AG04449 (cell line): ENCODE measurements at regions not wholly inside any gene's neighbourhood (a gene's known extent, or its start where the extent isn't known, plus 50 kb on each side); places are given as distances from the start of the nearest gene placed in this dataset.

Experiments
- CTCF ChIA-PET: fragments of 350-600 bp; formaldehyde crosslinking; extraction: SDS; loops from one replicate; lab custom pipeline; 2021; ENCODE audit warnings: antibody characterized with exemption; lab: Yijun Ruan, JAX
- POLR2A ChIA-PET: fragments of 400-600, 350-600 bp; formaldehyde crosslinking; extraction: SDS; loops from one replicate; lab custom pipeline; 2020; ENCODE audit warnings: antibody characterized with exemption, inconsistent platforms; lab: Yijun Ruan, JAX
- DNase-seq: peaks from one replicate; pipeline ENCODE4 v3.0.0-alpha.2; 2010; ENCODE audit warnings: low read depth, low spot score
- H3K4me3 ChIP-seq: 2 replicates; pipeline ENCODE4 v1.5.1; 2011; ENCODE audit warnings: low read depth, mild to moderate bottlenecking, control low read depth, low read length
- CTCF ChIP-seq: IDR thresholded peaks from one replicate; pipeline ENCODE4 v1.5.1; 2011; ENCODE audit warnings: mild to moderate bottlenecking, moderate library complexity, low read length, control low read depth, inconsistent platforms; ENCODE audit not compliant: insufficient read depth; ENCODE audit errors: missing control alignments

DNA sequence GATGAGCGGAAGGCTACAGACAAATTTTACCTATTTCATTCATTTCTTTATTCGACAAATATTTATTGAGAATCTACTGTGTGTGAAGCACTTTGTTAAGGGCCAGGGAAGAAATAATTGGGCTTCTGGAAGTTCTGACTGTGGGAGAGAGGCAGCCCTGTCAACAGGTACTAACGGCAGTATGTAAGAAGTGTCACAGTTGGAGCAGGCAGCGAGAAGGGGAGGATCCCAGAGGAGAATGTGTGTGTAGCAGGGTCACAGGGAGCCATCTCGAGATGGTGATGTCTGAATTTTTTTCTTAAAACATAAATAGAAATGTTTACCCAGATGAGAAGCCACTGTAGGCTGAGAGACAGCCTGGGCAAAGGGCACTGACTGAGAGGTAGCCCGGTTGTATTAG lies 163.3 kb upstream of the SLC38A2 start:
- H3K4me3 ChIP-seq = no peak overlapping the region
- DNase-seq = no peak
- CTCF ChIA-PET = interaction anchor here (1.2 kb wide), 1 partner anchor 39 kb away, joined by 3 read pairs; no protein-coding TSS in a partner anchor
- no peak for TF ChIP-seq CTCF
- POLR2A ChIA-PET = no interaction called here

DNA sequence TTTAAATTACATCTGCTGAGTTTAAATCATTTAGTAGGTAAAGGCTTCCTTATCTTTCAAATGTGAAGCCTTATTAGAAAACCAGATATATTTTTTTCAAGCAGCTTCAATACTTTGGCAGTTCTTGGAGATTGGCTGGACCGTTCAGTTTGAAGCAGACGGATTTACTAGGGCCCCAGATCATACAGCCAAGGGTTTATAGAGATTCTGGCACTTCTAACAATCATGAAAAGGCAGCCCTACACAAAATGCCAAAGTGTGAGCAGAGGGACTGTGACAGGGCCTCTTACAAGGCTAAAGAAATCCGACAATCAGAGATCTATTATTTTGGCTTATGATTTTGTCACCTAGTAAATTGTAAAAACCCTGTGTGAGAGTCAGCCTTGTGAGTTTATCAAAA lies 162.8 kb upstream of the SLC38A2 start:
- no peak overlapping the region for H3K4me3 ChIP-seq
- no peak for DNase-seq
- POLR2A ChIA-PET = no interaction called here
- TF ChIP-seq CTCF = no peak
- CTCF ChIA-PET = interaction anchor here (1.2 to 1.3 kb wide), 2 partner anchors 11 to 39 kb away, joined by 3 read pairs; no protein-coding TSS in a partner anchor

DNA sequence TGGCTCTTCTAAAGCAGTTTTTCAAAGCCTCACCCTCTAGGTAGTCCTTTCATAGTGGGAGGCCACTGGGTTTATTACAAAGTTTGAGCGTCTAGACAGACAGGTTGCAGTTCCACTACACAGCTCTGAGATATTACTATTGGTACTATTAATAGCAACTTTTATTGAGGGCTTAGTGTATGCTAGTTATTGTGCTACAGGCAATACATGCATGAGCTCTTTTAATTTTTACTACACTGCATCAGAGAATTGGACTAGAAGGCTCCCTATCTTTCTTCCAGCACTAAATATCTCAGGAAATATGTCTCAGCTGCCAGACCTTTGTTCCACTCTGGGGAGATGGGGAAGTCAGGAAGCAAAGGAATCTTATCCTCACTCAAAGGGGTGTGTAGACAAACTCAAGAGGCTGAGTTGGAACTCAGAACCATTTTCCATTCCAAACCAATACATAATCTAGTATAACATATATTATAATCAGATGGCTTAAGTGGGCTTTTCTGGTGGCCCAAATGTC lies 161.8 kb upstream of the SLC38A2 start:
- POLR2A ChIA-PET = no interaction called here
- no peak for TF ChIP-seq CTCF

GRCh38 chr12:46533723-46534122 lies 161.2 kb upstream of the SLC38A2 start:
- TF ChIP-seq CTCF = no peak
- CTCF ChIA-PET = no interaction called here
- POLR2A ChIA-PET = no interaction called here
- H3K4me3 ChIP-seq = no peak overlapping the region
- no peak for DNase-seq

More for the DNA sequence above, 161.8 kb upstream of the SLC38A2 start:
- H3K4me3 ChIP-seq = no peak overlapping the region
- DNase-seq = no peak
- CTCF ChIA-PET = interaction anchor here (1.3 kb wide), 1 partner anchor 10 kb away, joined by 3 read pairs; no protein-coding TSS in a partner anchor

- DNase-seq = no peak
- POLR2A ChIA-PET = no interaction called here
- no peak overlapping the region for H3K4me3 ChIP-seq
- no peak for TF ChIP-seq CTCF
- CTCF ChIA-PET = no interaction called here
Measured at GRCh38 chr12:46531804-46532203, 159.2 kb upstream of the SLC38A2 start.

DNA sequence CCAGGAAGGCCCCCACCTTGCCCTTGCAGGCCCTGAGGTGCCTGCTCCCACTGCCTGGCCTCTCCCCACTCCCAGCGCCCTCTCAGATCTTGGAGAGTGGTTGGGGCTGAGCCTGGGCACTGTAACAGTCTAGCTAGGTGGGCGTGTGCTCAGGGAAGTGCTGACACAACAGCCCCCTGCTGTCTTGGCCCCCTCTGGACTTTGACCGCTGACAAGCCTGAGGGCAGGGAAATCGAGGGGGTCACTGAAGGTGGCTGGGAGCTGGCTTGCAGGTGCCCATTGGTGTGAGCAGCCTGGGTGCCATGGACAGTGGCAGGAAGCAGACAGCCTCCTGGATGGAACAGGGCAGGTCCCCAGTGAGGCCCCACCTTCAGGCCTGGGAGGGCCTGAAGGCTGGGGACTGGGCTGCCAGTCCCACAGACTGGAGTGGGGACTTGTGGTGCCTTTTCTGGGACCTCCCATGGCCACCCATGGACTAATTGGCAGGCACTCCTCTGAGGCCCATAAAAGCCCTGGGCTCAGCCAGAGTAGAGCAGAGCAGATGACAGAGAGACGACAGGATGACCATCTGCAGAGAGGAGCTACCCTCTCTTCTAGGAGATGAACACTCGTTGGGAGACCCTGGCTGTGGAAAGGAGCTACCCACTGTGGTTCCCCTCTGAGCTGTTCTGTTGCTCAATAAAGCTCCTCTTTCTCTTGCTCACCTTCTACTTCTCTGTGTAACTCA lies 158.6 kb upstream of the SLC38A2 start:
- ChIA-PET CTCF (no interaction called here), POLR2A (no interaction called here)
- DNase-seq = no peak
- TF ChIP-seq CTCF = no peak
- H3K4me3 ChIP-seq = no peak overlapping the region
